ENCODE measurements at regions not wholly inside any gene's neighbourhood (a gene's known extent, or its start where the extent isn't known, plus 50 kb on each side); places are given as distances from the start of the nearest gene placed in this dataset.

- TF ChIP-seq CTCF (IDR thresholded peaks at IDR 0.05; ENCODE audit: poor library complexity, severe bottlenecking) (no peak), POLR2AphosphoS5 (IDR thresholded peaks at IDR 0.05) (no peak), TAF1 (IDR thresholded peaks at IDR 0.05; ENCODE audit: low read depth) (no peak), EZH2 (IDR thresholded peaks at IDR 0.05; ENCODE audit: borderline replicate concordance, insufficient read depth, low read length, poor library complexity, severe bottlenecking) (no peak), SMC3 (conservative IDR thresholded peaks at IDR 0.05; ENCODE audit: poor library complexity) (no peak), MXI1 (conservative IDR thresholded peaks at IDR 0.05; ENCODE audit: poor library complexity, severe bottlenecking) (no peak), REST (IDR thresholded peaks at IDR 0.05; ENCODE audit: borderline replicate concordance) (no peak), RAD21 (conservative IDR thresholded peaks at IDR 0.05) (no peak)
Observed at GRCh38 chr11:70901951-70902521, 350.3 kb downstream of the SHANK2 start.
